Right atrium auricular region (tissue), 2 donors: ENCODE measurements at regions not wholly inside any gene's neighbourhood (a gene's known extent, or its start where the extent isn't known, plus 50 kb on each side); places are given as distances from the start of the nearest gene placed in this dataset.

ENCODE experiments used
- DNase-seq: peaks from one replicate; pipeline ENCODE4 v3.0.0-alpha.2; 2019; ENCODE audit warnings: low spot score
- H3K27ac ChIP-seq, 2 donors: fragments of 200-600 bp; sonication (generic); 1 replicate in 1 of 2; 2 replicates in 1 of 2; pipeline ENCODE4 v1.5.1; 2016 to 2019
- H3K27me3 ChIP-seq, 2 donors: fragments of 200-600 bp; sonication (generic); one replicate each; pipeline versions ENCODE4 v1.5.1 to v1.6.0; 2017 to 2019
- H3K36me3 ChIP-seq: fragments of 200-600 bp; sonication (generic); one replicate; pipeline ENCODE4 v1.5.1; 2016
- H3K4me1 ChIP-seq, 2 donors: fragments of 200-600 bp; sonication (generic); one replicate each; pipeline versions ENCODE4 v1.5.1 to v1.6.0; 2017 to 2019
- H3K4me3 ChIP-seq, 2 donors: fragments of 200-600 bp; sonication (generic); 1 replicate in 1 of 2; 2 replicates in 1 of 2; pipeline ENCODE4 v1.5.1; 2017 to 2019; ENCODE audit warnings: mild to moderate bottlenecking in 1 of 2, moderate library complexity in 1 of 2
- H3K9me3 ChIP-seq, 2 donors: fragments of 200-600 bp; sonication (generic); one replicate each; pipeline ENCODE4 v1.5.1; 2019
- CTCF ChIP-seq, 2 donors: fragments of 200-600 bp; sonication (generic); IDR thresholded peaks; one replicate each; pipeline ENCODE4 v1.5.1; 2019; ENCODE audit warnings: antibody characterized with exemption in 2 of 2

DNA sequence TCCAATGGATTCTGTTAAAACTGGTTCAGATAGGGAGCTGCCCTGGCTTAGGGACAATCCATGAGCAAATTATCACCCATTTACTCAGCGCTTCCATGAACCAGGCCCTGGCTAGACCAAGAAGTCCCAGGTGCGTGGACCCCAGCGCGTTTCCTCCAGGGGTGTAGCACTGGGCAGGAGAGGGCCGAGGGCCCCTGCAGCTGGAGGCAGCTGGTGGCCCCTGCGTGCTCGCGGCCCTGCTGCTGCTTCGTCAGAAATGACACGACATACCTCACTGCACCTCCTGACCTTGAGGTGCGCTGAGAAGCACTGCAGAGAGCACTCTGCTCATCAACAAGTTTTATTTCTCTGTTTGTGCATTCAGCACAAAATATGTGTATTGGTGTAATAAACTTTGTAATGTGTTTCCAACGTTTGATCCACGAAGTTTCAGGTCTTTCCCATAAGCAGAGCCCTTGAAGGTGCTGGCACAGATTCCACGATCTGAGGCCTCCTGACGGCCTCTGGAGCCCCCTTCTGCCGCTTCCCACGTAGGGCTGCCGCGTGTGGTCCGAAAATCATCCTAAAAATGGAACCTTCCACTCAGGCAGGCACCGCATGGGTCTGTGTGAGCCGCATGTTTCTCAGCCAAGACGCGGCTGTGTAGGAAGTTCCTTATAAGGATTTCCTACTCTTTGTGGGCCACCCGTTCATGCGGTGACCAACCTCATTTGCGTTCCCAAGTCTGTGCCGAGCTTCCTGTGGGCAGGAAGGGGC lies 50.8 kb upstream of the ZCCHC14 start:
- TF ChIP-seq CTCF (IDR thresholded peaks at IDR 0.05) = no peak
- no peak overlapping the region for H3K27ac ChIP-seq

DNA sequence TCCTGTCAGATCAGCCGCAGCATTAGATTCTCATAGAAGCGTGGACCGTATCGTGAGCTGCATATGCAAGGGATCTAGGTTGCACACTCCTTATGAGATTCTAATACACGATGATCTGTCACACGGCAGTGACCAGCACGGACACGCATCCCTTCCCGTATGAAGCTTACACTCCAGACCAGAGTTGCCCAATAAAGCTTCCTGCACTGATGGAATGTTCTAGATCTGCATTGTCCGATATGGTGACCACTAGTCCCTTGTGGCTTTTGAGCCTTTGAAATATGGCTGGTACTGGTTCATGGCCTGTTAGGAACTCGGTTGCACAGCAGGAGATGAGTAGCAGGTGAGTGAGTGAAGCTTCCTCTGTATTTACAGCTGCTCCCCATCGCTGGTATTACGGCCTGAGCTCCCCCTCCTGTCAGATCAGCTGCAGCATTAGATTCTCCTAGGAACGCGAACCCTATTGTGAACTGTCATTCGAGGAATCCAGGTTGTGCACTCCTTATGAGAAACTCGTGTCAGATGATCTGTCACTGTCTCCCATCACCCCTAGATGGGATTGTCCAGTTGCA lies 49.8 kb upstream of the ZCCHC14 start:
- Histone ChIP-seq H3K27me3 (no peaks in the 10 kb centered on the region), H3K4me3 (no peak overlapping the region), H3K27ac (no peak overlapping the region), H3K9me3 (peaks cover 0 to 7% of the 10 kb centered on the region in 2 donors), H3K4me1 (peaks cover 0 to 17% of the 10 kb centered on the region in 2 donors), H3K36me3 (no peaks in the 10 kb centered on the region)
- no peak for DNase-seq
- TF ChIP-seq CTCF (IDR thresholded peaks at IDR 0.05) = no peak

More for the DNA sequence above, 50.8 kb upstream of the ZCCHC14 start:
- no peak for DNase-seq
- Histone ChIP-seq H3K4me3 (no peak overlapping the region), H3K27me3 (no peaks in the 10 kb centered on the region), H3K36me3 (no peaks in the 10 kb centered on the region), H3K4me1 (peaks cover 0 to 17% of the 10 kb centered on the region in 2 donors), H3K9me3 (peaks cover 0 to 7% of the 10 kb centered on the region in 2 donors)
